Aorta (tissue), 5 donors: ENCODE measurements at regions not wholly inside any gene's neighbourhood (a gene's known extent, or its start where the extent isn't known, plus 50 kb on each side); places are given as distances from the start of the nearest gene placed in this dataset.

Experiments
- ATAC-seq: fragments of 200-7000 bp; cut with Tn5 transposase; one replicate; pipeline ENCODE4 v1.9.1; 2022; ENCODE audit warnings: moderate library complexity; ENCODE audit not compliant: low FRiP score
- DNase-seq, 2 donors: peaks; one replicate each; pipeline ENCODE4 v3.0.0-alpha.2; 2020
- H3K27ac ChIP-seq, 2 donors: one replicate each; pipeline ENCODE4 v1.5.1; 2013; ENCODE audit warnings: low read length in 2 of 2, mild to moderate bottlenecking in 2 of 2, moderate library complexity in 2 of 2, control low read depth in 1 of 2, inconsistent platforms in 1 of 2, low read depth in 1 of 2
- H3K27me3 ChIP-seq, 2 donors: one replicate each; pipeline ENCODE4 v1.6.1; 2013; ENCODE audit warnings: control low read depth in 1 of 2, low read length in 1 of 2, mild to moderate bottlenecking in 1 of 2, moderate library complexity in 1 of 2; ENCODE audit not compliant: insufficient read depth in 2 of 2, control insufficient read depth in 1 of 2
- H3K36me3 ChIP-seq, 2 donors: one replicate each; pipeline ENCODE4 v1.6.1; 2013; ENCODE audit warnings: control low read depth in 1 of 2, low read length in 1 of 2, mild to moderate bottlenecking in 1 of 2; ENCODE audit not compliant: insufficient read depth in 2 of 2, control insufficient read depth in 1 of 2
- H3K4me1 ChIP-seq, 2 donors: one replicate each; pipeline ENCODE4 v1.6.1; 2013; ENCODE audit warnings: low read length in 2 of 2, control low read depth in 1 of 2, mild to moderate bottlenecking in 1 of 2, moderate library complexity in 1 of 2; ENCODE audit not compliant: insufficient read depth in 2 of 2, control insufficient read depth in 1 of 2
- H3K4me3 ChIP-seq, 2 donors: one replicate each; pipeline ENCODE4 v1.5.1; 2013; ENCODE audit warnings: low read length in 2 of 2, control low read depth in 1 of 2, mild to moderate bottlenecking in 1 of 2
- H3K9me3 ChIP-seq: one replicate; pipeline ENCODE4 v1.6.1; 2013; ENCODE audit warnings: mild to moderate bottlenecking, low read length; ENCODE audit not compliant: control insufficient read depth
- WGBS, 2 donors: extraction: QIAGEN DNeasy Blood & Tissue Kit; methylation state at CpG; one replicate each; pipeline ENCODE4 v1.1.7; 2013; 5-methylcytosine and 5-hydroxymethylcytosine counted together
- intact Hi-C, 2 donors: fragments of 100-400 bp; cut with DNase I; formaldehyde crosslinking; loops; one replicate each; pipeline versions ENCODE4 v1.14.2 to v1.15.0; 2022
- donor health status: healthy with polysubstance abuse.
- donor health status: Bipolar disorder and iron deficiency.
- donor health status: DM: no; HTN: no; CAD: no.
- donor health status: DM: no; HTN: no; CAD: no.
- donor health status: DM: yes; HTN: yes; CAD: no.

GRCh38 chr1:99533909-99534637, 111.8 kb upstream of the PALMD start:
- Histone ChIP-seq H3K4me1 (no peaks in the 10 kb centered on the region), H3K4me3 (no peak overlapping the region), H3K27ac (no peak overlapping the region), H3K36me3 (no peaks in the 10 kb centered on the region), H3K27me3 (peaks cover 0 to 2% of the 10 kb centered on the region in 2 donors), H3K9me3 (no peaks in the 10 kb centered on the region)
- intact Hi-C loops: no loop called here
- no peak for DNase-seq
- WGBS, 2 donors: 31 to 39% methylated on average over 9 of the region's 9 CpGs
- ATAC-seq: no peak

GRCh38 chr1:99534638-99534930, 111.3 kb upstream of the PALMD start:
- ATAC-seq: no peak
- no peaks in the 10 kb centered on the region for H3K4me1 ChIP-seq
- WGBS, 2 donors: 0 to 13% methylated on average over 1 of the region's 1 CpG
- H3K4me3 ChIP-seq: no peak overlapping the region
- no peak overlapping the region for H3K27ac ChIP-seq
- DNase-seq: no peak
- H3K27me3 ChIP-seq: peaks cover 0 to 2% of the 10 kb centered on the region in 2 donors
- no peaks in the 10 kb centered on the region for H3K9me3 ChIP-seq
- no peaks in the 10 kb centered on the region for H3K36me3 ChIP-seq
- intact Hi-C loops: no loop called here

- intact Hi-C loops: no loop called here
- 63 to 69% methylated on average over 7 of the region's 7 CpGs for WGBS, 2 donors
- H3K27ac ChIP-seq: no peak overlapping the region
- H3K36me3 ChIP-seq: no peaks in the 10 kb centered on the region
- ATAC-seq: no peak
- no peaks in the 10 kb centered on the region for H3K9me3 ChIP-seq
- no peak overlapping the region for H3K4me3 ChIP-seq
- H3K4me1 ChIP-seq: no peaks in the 10 kb centered on the region
- DNase-seq: no peak
- H3K27me3 ChIP-seq: peaks cover 0 to 2% of the 10 kb centered on the region in 2 donors
These were observed 110.3 kb upstream of the PALMD start for GRCh38 chr1:99535470-99536164.

- Histone ChIP-seq H3K27ac (no peak overlapping the region), H3K4me3 (no peak overlapping the region), H3K27me3 (peaks cover 0 to 2% of the 10 kb centered on the region in 2 donors), H3K36me3 (no peaks in the 10 kb centered on the region), H3K4me1 (no peaks in the 10 kb centered on the region), H3K9me3 (no peaks in the 10 kb centered on the region)
- 79 to 83% methylated on average over 5 of the region's 5 CpGs for WGBS, 2 donors
- intact Hi-C loops: no loop called here
- ATAC-seq (no peak), DNase-seq (no peak)
These were observed 107.9 kb upstream of the PALMD start for GRCh38 chr1:99537886-99538617.

GRCh38 chr1:99538618-99538956, 107.3 kb upstream of the PALMD start:
- no peak for ATAC-seq

GRCh38 chr1:99539131-99539530, 106.8 kb upstream of the PALMD start:
- ATAC-seq (no peak), DNase-seq (no peak)
- Histone ChIP-seq H3K4me1 (no peaks in the 10 kb centered on the region), H3K27me3 (peaks cover 0 to 2% of the 10 kb centered on the region in 2 donors), H3K27ac (no peak overlapping the region), H3K36me3 (no peaks in the 10 kb centered on the region), H3K4me3 (no peak overlapping the region), H3K9me3 (no peaks in the 10 kb centered on the region)
- intact Hi-C loops: no loop called here

More at GRCh38 chr1:99538618-99538956, 107.3 kb upstream of the PALMD start:
- H3K27ac ChIP-seq: no peak overlapping the region
- H3K4me1 ChIP-seq: no peaks in the 10 kb centered on the region
- H3K9me3 ChIP-seq: no peaks in the 10 kb centered on the region
- peaks cover 0 to 2% of the 10 kb centered on the region in 2 donors for H3K27me3 ChIP-seq
- intact Hi-C loops: no loop called here
- H3K4me3 ChIP-seq: no peak overlapping the region
- H3K36me3 ChIP-seq: no peaks in the 10 kb centered on the region
- 56 to 66% methylated on average over 2 of the region's 2 CpGs for WGBS, 2 donors
- no peak for DNase-seq

- no peaks in the 10 kb centered on the region for H3K36me3 ChIP-seq
- intact Hi-C loops: no loop called here
- H3K4me3 ChIP-seq: no peak overlapping the region
- peaks cover 0 to under 1% of the 10 kb centered on the region in 2 donors for H3K27me3 ChIP-seq
- 90 to 92% methylated on average over 1 of the region's 1 CpG for WGBS, 2 donors
- DNase-seq (no peak), ATAC-seq (no peak)
- no peak overlapping the region for H3K27ac ChIP-seq
- no peaks in the 10 kb centered on the region for H3K9me3 ChIP-seq
- H3K4me1 ChIP-seq: no peaks in the 10 kb centered on the region
These were observed 105.2 kb upstream of the PALMD start for GRCh38 chr1:99540744-99541143.

GRCh38 chr1:99544328-99544727, 101.6 kb upstream of the PALMD start:
- Histone ChIP-seq H3K27me3 (no peaks in the 10 kb centered on the region), H3K36me3 (no peaks in the 10 kb centered on the region), H3K9me3 (no peaks in the 10 kb centered on the region), H3K4me3 (no peak overlapping the region), H3K4me1 (no peaks in the 10 kb centered on the region), H3K27ac (no peak overlapping the region)
- intact Hi-C loops: no loop called here
- 21 to 33% methylated on average over 1 of the region's 1 CpG for WGBS, 2 donors
- DNase-seq (no peak), ATAC-seq (no peak)
